Prostate gland (tissue), 2 donors: ENCODE measurements at regions not wholly inside any gene's neighbourhood (a gene's known extent, or its start where the extent isn't known, plus 50 kb on each side); places are given as distances from the start of the nearest gene placed in this dataset.

Source experiments
- DNase-seq: peaks from one replicate; pipeline ENCODE4 v3.0.0-alpha.2; 2019; ENCODE audit warnings: low spot score
- H3K27ac ChIP-seq, 2 donors: fragments of 200-600 bp; sonication (generic); 2 replicates each; pipeline ENCODE4 v1.5.1; 2017 to 2019
- H3K27me3 ChIP-seq: fragments of 200-600 bp; sonication (generic); replicated peaks from 2 replicates; pipeline ENCODE4 v1.5.1; 2019; ENCODE audit not compliant: insufficient read depth
- H3K36me3 ChIP-seq, 2 donors: fragments of 200-600 bp; sonication (generic); 1 replicate in 1 of 2; 2 replicates in 1 of 2; pipeline versions ENCODE4 v1.5.1 to v1.8.1; 2017 to 2019
- H3K4me1 ChIP-seq: fragments of 200-600 bp; sonication (generic); replicated peaks from 2 replicates; pipeline ENCODE4 v1.5.1; 2019
- H3K4me3 ChIP-seq, 2 donors: fragments of 200-600 bp; sonication (generic); 2 replicates each; pipeline ENCODE4 v1.5.1; 2017 to 2019
- H3K9me3 ChIP-seq: fragments of 200-600 bp; sonication (generic); 2 replicates; pipeline ENCODE4 v1.5.1; 2017
- CTCF ChIP-seq, 4 experiments: fragments of 200-600 bp in 2 of 4; fragments of 450-650 bp in 2 of 4; sonication (generic) in 2 of 4; IDR thresholded peaks; 1 replicate in 3 of 4; 2 replicates in 1 of 4; pipeline ENCODE4 v1.5.1; 2016 to 2019; ENCODE audit warnings: antibody characterized with exemption in 4 of 4, mild to moderate bottlenecking in 2 of 4, moderate library complexity in 2 of 4
- POLR2A ChIP-seq: fragments of 450-650 bp; IDR thresholded peaks from one replicate; pipeline ENCODE4 v1.6.1; 2016; ENCODE audit warnings: antibody characterized with exemption, mild to moderate bottlenecking
- POLR2AphosphoS5 ChIP-seq: sonication (generic); formaldehyde crosslinking; IDR thresholded peaks from one replicate; pipeline ENCODE4 v1.6.1; 2017; ENCODE audit warnings: antibody characterized with exemption
- WGBS: methylation state at CpG from one replicate; pipeline ENCODE4 v1.1.5; 2018; 5-methylcytosine and 5-hydroxymethylcytosine counted together
- intact Hi-C: fragments of 100-400 bp; cut with DNase I; formaldehyde crosslinking; loops from one replicate; pipeline ENCODE4 v1.14.2; 2022

- DNase-seq, result no peak
- intact Hi-C loops, result no loop called here
- TF ChIP-seq POLR2AphosphoS5, result no peak
- no peak for TF ChIP-seq POLR2A
- no peak for TF ChIP-seq CTCF (IDR thresholded peaks at IDR 0.05)
- H3K27me3 ChIP-seq, result no peaks in the 10 kb centered on the region
- no peaks in the 10 kb centered on the region for H3K9me3 ChIP-seq
- H3K36me3 ChIP-seq, result no peaks in the 10 kb centered on the region
- no peaks in the 10 kb centered on the region for H3K4me1 ChIP-seq
- H3K4me3 ChIP-seq, result no peak overlapping the region
- H3K27ac ChIP-seq, result no peak overlapping the region
Observed at GRCh38 chr1:218030846-218031245, 254.2 kb upstream of the RRP15 start.

GRCh38 chr1:218031901-218032300 is 253.2 kb upstream of the RRP15 start:
- Histone ChIP-seq H3K27ac (no peak overlapping the region), H3K9me3 (no peaks in the 10 kb centered on the region), H3K36me3 (no peaks in the 10 kb centered on the region), H3K4me1 (no peaks in the 10 kb centered on the region), H3K4me3 (no peak overlapping the region), H3K27me3 (no peaks in the 10 kb centered on the region)
- intact Hi-C loops, result no loop called here
- no peak for DNase-seq
- TF ChIP-seq CTCF (IDR thresholded peaks at IDR 0.05) (no peak), POLR2AphosphoS5 (no peak), POLR2A (no peak)
- WGBS, result 9% methylated on average over 8 of the region's 8 CpGs

GRCh38 chr1:218034468-218034867 is 250.6 kb upstream of the RRP15 start:
- WGBS, result 48% methylated on average over 7 of the region's 7 CpGs
- H3K4me1 ChIP-seq, result no peaks in the 10 kb centered on the region
- DNase-seq, result no peak

GRCh38 chr1:218048828-218049420 is 236.2 kb upstream of the RRP15 start:
- no peaks in the 10 kb centered on the region for H3K27me3 ChIP-seq
- H3K9me3 ChIP-seq, result no peaks in the 10 kb centered on the region
- no peaks in the 10 kb centered on the region for H3K36me3 ChIP-seq
- DNase-seq, result no peak
- no peak overlapping the region for H3K4me3 ChIP-seq
- TF ChIP-seq POLR2A (no peak), CTCF (IDR thresholded peaks at IDR 0.05) (no peak), POLR2AphosphoS5 (no peak)
- H3K27ac ChIP-seq, result no peak overlapping the region
- H3K4me1 ChIP-seq, result no peaks in the 10 kb centered on the region
- 18% methylated on average over 1 of the region's 1 CpG for WGBS
- intact Hi-C loops, result no loop called here

More at GRCh38 chr1:218034468-218034867, 250.6 kb upstream of the RRP15 start:
- no peak for TF ChIP-seq POLR2AphosphoS5
- Histone ChIP-seq H3K36me3 (no peaks in the 10 kb centered on the region), H3K27me3 (no peaks in the 10 kb centered on the region), H3K4me3 (no peak overlapping the region), H3K27ac (no peak overlapping the region), H3K9me3 (no peaks in the 10 kb centered on the region)
- intact Hi-C loops, result no loop called here

- Histone ChIP-seq H3K27me3 (no peaks in the 10 kb centered on the region), H3K9me3 (no peaks in the 10 kb centered on the region), H3K36me3 (no peaks in the 10 kb centered on the region), H3K4me1 (no peaks in the 10 kb centered on the region), H3K4me3 (no peak overlapping the region), H3K27ac (no peak overlapping the region)
- intact Hi-C loops, result no loop called here
- DNase-seq, result no peak
- 36% methylated on average over 9 of the region's 9 CpGs for WGBS
- no peak for TF ChIP-seq POLR2AphosphoS5
- no peak for TF ChIP-seq POLR2A
- no peak for TF ChIP-seq CTCF (IDR thresholded peaks at IDR 0.05)
Observed at GRCh38 chr1:218049641-218050040, 235.5 kb upstream of the RRP15 start.
